ENCODE measurements at regions not wholly inside any gene's neighbourhood (a gene's known extent, or its start where the extent isn't known, plus 50 kb on each side); places are given as distances from the start of the nearest gene placed in this dataset.

DNA sequence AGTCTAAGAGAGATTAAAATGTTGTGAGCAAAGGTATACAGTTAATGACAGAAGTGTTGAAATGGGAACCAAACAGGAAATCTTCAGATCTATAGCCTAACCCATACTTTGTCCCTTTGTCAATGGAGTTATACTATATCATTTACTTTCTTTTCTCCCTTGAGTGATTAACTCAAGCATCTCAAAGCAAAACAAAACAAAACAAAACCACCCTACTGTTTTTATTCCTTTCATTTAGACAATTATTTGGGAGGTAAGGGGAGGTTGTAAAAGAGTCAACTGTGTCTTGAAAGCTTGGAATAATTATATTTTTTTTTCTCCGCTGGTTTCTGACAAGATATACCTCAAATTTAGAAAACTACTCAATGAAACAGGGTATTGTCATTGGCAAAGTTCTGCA lies 139.8 kb upstream of the HMGN3 start:
- Histone ChIP-seq H3K9me3 (ENCODE audit: insufficient read depth, low read depth, low read length) (no peaks in the 10 kb centered on the region), H3K9ac (ENCODE audit: low read depth, low read length, poor library complexity, severe bottlenecking) (no peak overlapping the region), H3K79me2 (ENCODE audit: insufficient read depth, low read length) (no peaks in the 10 kb centered on the region), H2AFZ (ENCODE audit: low read length) (no peak overlapping the region), H3K9me2 (replicated peaks; ENCODE audit: low read depth, low read length) (no peaks in the 10 kb centered on the region), H3K27me3 (ENCODE audit: insufficient read depth, low read length, poor library complexity, severe bottlenecking) (no peaks in the 10 kb centered on the region), H3K4me1 (ENCODE audit: insufficient read depth, low read length, poor library complexity, severe bottlenecking) (no peaks in the 10 kb centered on the region), H4K20me1 (ENCODE audit: insufficient read depth, low read length, poor library complexity, severe bottlenecking) (no peaks in the 10 kb centered on the region), H3K36me3 (ENCODE audit: insufficient read depth, low read length) (no peaks in the 10 kb centered on the region), H3K4me2 (ENCODE audit: low read depth, low read length, poor library complexity, severe bottlenecking) (no peak overlapping the region), H3K4me3 (ENCODE audit: low read length, poor library complexity, severe bottlenecking) (no peak overlapping the region), H3F3A (ENCODE audit: low read depth) (no peaks in the 10 kb centered on the region)
- TF ChIP-seq EZH2phosphoT487 (IDR thresholded peaks at IDR 0.05; ENCODE audit: borderline replicate concordance) = no peak
- TF ChIP-seq, protein P1, sequence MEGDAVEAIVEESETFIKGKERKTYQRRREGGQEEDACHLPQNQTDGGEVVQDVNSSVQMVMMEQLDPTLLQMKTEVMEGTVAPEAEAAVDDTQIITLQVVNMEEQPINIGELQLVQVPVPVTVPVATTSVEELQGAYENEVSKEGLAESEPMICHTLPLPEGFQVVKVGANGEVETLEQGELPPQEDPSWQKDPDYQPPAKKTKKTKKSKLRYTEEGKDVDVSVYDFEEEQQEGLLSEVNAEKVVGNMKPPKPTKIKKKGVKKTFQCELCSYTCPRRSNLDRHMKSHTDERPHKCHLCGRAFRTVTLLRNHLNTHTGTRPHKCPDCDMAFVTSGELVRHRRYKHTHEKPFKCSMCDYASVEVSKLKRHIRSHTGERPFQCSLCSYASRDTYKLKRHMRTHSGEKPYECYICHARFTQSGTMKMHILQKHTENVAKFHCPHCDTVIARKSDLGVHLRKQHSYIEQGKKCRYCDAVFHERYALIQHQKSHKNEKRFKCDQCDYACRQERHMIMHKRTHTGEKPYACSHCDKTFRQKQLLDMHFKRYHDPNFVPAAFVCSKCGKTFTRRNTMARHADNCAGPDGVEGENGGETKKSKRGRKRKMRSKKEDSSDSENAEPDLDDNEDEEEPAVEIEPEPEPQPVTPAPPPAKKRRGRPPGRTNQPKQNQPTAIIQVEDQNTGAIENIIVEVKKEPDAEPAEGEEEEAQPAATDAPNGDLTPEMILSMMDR (conservative IDR thresholded peaks at IDR 0.05; ENCODE audit: low read length) = no peak

DNA sequence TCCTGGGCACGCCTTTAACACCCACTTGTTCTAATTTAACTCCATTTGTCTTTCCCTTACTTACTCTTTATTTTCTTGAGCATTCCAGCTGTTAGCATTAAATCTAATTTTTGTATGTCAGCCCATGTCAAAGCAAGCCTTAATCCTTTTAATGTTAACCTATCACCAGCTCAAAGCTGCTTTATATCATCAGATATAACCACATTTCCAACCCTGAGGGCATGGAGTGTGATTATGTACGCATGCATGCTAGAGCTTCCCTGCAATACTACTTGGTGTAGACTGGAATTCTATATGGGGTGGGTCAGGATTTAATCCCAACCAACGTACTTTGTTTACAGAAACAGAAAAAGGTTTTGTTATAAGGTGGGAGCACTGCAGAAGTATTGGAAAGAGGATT lies 139.4 kb upstream of the HMGN3 start:
- no peaks in the 10 kb centered on the region for H3K27me3 ChIP-seq (ENCODE audit: insufficient read depth, low read length, poor library complexity, severe bottlenecking)
- no peaks in the 10 kb centered on the region for H3K79me2 ChIP-seq (ENCODE audit: insufficient read depth, low read length)
- TF ChIP-seq, protein P1 (conservative IDR thresholded peaks at IDR 0.05; ENCODE audit: low read length) = no peak
- TF ChIP-seq EZH2phosphoT487 (IDR thresholded peaks at IDR 0.05; ENCODE audit: borderline replicate concordance) = no peak
- no peak overlapping the region for H3K4me3 ChIP-seq (ENCODE audit: low read length, poor library complexity, severe bottlenecking)
- no peaks in the 10 kb centered on the region for H3K36me3 ChIP-seq (ENCODE audit: insufficient read depth, low read length)
- H3K4me2 ChIP-seq (ENCODE audit: low read depth, low read length, poor library complexity, severe bottlenecking) = no peak overlapping the region
- H3K9me2 ChIP-seq (replicated peaks; ENCODE audit: low read depth, low read length) = no peaks in the 10 kb centered on the region
- H3F3A ChIP-seq (ENCODE audit: low read depth) = no peaks in the 10 kb centered on the region
- no peaks in the 10 kb centered on the region for H3K4me1 ChIP-seq (ENCODE audit: insufficient read depth, low read length, poor library complexity, severe bottlenecking)
- H3K9me3 ChIP-seq (ENCODE audit: insufficient read depth, low read depth, low read length) = no peaks in the 10 kb centered on the region
- H2AFZ ChIP-seq (ENCODE audit: low read length) = no peak overlapping the region
- no peak overlapping the region for H3K9ac ChIP-seq (ENCODE audit: low read depth, low read length, poor library complexity, severe bottlenecking)
- H4K20me1 ChIP-seq (ENCODE audit: insufficient read depth, low read length, poor library complexity, severe bottlenecking) = no peaks in the 10 kb centered on the region

DNA sequence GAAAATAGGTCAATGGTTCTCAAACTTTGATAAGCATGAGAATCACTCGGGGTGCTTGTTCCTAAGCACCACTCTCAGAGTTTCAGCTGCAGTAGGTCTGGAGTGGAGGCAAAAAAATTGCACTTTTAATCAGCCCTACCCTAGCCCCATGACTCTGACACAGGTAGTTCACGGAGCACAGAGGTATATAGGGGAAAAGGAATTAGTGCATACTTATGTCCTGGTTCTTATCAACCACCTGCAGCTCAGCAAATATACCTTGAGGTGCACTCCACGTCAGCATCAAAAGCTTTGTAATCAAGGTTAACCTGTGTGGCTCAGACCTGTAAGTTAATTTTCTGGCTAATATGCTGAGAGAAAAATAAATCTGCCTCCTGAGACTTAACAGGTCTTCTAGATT lies 138.8 kb upstream of the HMGN3 start:
- Histone ChIP-seq H3K4me1 (ENCODE audit: insufficient read depth, low read length, poor library complexity, severe bottlenecking) (no peaks in the 10 kb centered on the region), H3K4me2 (ENCODE audit: low read depth, low read length, poor library complexity, severe bottlenecking) (no peak overlapping the region), H3K27me3 (ENCODE audit: insufficient read depth, low read length, poor library complexity, severe bottlenecking) (no peaks in the 10 kb centered on the region), H2AFZ (ENCODE audit: low read length) (no peak overlapping the region), H3K4me3 (ENCODE audit: low read length, poor library complexity, severe bottlenecking) (no peak overlapping the region), H3K9me3 (ENCODE audit: insufficient read depth, low read depth, low read length) (no peaks in the 10 kb centered on the region), H3K9ac (ENCODE audit: low read depth, low read length, poor library complexity, severe bottlenecking) (no peak overlapping the region), H3K79me2 (ENCODE audit: insufficient read depth, low read length) (no peaks in the 10 kb centered on the region), H3K9me2 (replicated peaks; ENCODE audit: low read depth, low read length) (no peaks in the 10 kb centered on the region), H3K36me3 (ENCODE audit: insufficient read depth, low read length) (no peaks in the 10 kb centered on the region), H3F3A (ENCODE audit: low read depth) (no peaks in the 10 kb centered on the region), H4K20me1 (ENCODE audit: insufficient read depth, low read length, poor library complexity, severe bottlenecking) (no peaks in the 10 kb centered on the region)
- TF ChIP-seq EZH2phosphoT487 (IDR thresholded peaks at IDR 0.05; ENCODE audit: borderline replicate concordance) = no peak
- TF ChIP-seq, protein P1 (conservative IDR thresholded peaks at IDR 0.05; ENCODE audit: low read length) = no peak
